Uterus (tissue), 2 donors: ENCODE measurements at regions not wholly inside any gene's neighbourhood (a gene's known extent, or its start where the extent isn't known, plus 50 kb on each side); places are given as distances from the start of the nearest gene placed in this dataset.

ENCODE experiments used
- CTCF ChIP-seq, 4 experiments: fragments of 200-600 bp in 2 of 4; fragments of 450-650 bp in 2 of 4; sonication (generic) in 2 of 4; IDR thresholded peaks; one replicate each; pipeline ENCODE4 v1.5.1; 2016 to 2019; ENCODE audit warnings: antibody characterized with exemption in 4 of 4, mild to moderate bottlenecking in 2 of 4, moderate library complexity in 1 of 4
- POLR2A ChIP-seq, 2 donors: fragments of 450-650 bp; IDR thresholded peaks; one replicate each; pipeline ENCODE4 v1.6.1; 2016; ENCODE audit warnings: antibody characterized with exemption in 2 of 2, mild to moderate bottlenecking in 1 of 2, moderate library complexity in 1 of 2

GRCh38 chr9:124180557-124180956 is 77.2 kb upstream of the NEK6 start:
- no peak for TF ChIP-seq CTCF (IDR thresholded peaks at IDR 0.05)
- no peak for TF ChIP-seq POLR2A (IDR thresholded peaks at IDR 0.05)
